RWPE2 (cell line): ENCODE measurements at regions not wholly inside any gene's neighbourhood (a gene's known extent, or its start where the extent isn't known, plus 50 kb on each side); places are given as distances from the start of the nearest gene placed in this dataset.

ENCODE experiments used
- ATAC-seq: fragments of 200-7000 bp; cut with Tn5 transposase; 3 replicates; pipeline ENCODE4 v1.9.1; 2021; ENCODE audit warnings: low read depth
- DNase-seq: peaks from one replicate; pipeline ENCODE4 v3.0.0-alpha.2; 2020; ENCODE audit warnings: low spot score
- H3K27ac ChIP-seq: fragments of 450-650 bp; 2 replicates; pipeline ENCODE4 v1.5.1; 2017; ENCODE audit warnings: mild to moderate bottlenecking; ENCODE audit not compliant: poor library complexity, severe bottlenecking
- H3K27me3 ChIP-seq: fragments of 250-450 bp; sonication (Bioruptor Pico); 2 replicates; pipeline ENCODE4 v1.5.1; 2021; ENCODE audit warnings: mild to moderate bottlenecking, moderate library complexity; ENCODE audit not compliant: insufficient read depth, poor library complexity, severe bottlenecking
- H3K36me3 ChIP-seq: fragments of 250-450 bp; sonication (Bioruptor Pico); 2 replicates; pipeline ENCODE4 v1.5.1; 2020; ENCODE audit warnings: low read depth, mild to moderate bottlenecking, moderate library complexity
- H3K4me1 ChIP-seq: fragments of 250-450 bp; sonication (Bioruptor Pico); 2 replicates; pipeline ENCODE4 v1.5.1; 2021; ENCODE audit warnings: mild to moderate bottlenecking, moderate library complexity; ENCODE audit not compliant: insufficient read depth, poor library complexity, severe bottlenecking
- H3K4me3 ChIP-seq: fragments of 250-450 bp; sonication (Bioruptor Pico); 2 replicates; pipeline ENCODE4 v1.5.1; 2021; ENCODE audit warnings: mild to moderate bottlenecking, moderate library complexity; ENCODE audit not compliant: severe bottlenecking
- H3K9me3 ChIP-seq: fragments of 250-450 bp; sonication (Bioruptor Pico); 2 replicates; pipeline ENCODE4 v1.5.1; 2021; ENCODE audit warnings: mild to moderate bottlenecking, moderate library complexity; ENCODE audit not compliant: severe bottlenecking
- CTCF ChIP-seq: fragments of 450-650 bp; IDR thresholded peaks from one replicate; pipeline ENCODE4 v1.5.1; 2017; ENCODE audit warnings: mild to moderate bottlenecking, moderate library complexity; ENCODE audit not compliant: poor library complexity, severe bottlenecking

- ATAC-seq (no peak), DNase-seq (no peak)
- no peaks in the 10 kb centered on the region for H3K9me3 ChIP-seq
- no peak for TF ChIP-seq CTCF
- H3K27me3 ChIP-seq: peaks cover 13% of the 10 kb centered on the region
- H3K4me3 ChIP-seq: no peak overlapping the region
- H3K36me3 ChIP-seq: no peaks in the 10 kb centered on the region
- no peak overlapping the region for H3K27ac ChIP-seq
- no peaks in the 10 kb centered on the region for H3K4me1 ChIP-seq
These were observed 51.4 kb upstream of the TMEM132E start for GRCh38 chr17:34527908-34528470.

DNA sequence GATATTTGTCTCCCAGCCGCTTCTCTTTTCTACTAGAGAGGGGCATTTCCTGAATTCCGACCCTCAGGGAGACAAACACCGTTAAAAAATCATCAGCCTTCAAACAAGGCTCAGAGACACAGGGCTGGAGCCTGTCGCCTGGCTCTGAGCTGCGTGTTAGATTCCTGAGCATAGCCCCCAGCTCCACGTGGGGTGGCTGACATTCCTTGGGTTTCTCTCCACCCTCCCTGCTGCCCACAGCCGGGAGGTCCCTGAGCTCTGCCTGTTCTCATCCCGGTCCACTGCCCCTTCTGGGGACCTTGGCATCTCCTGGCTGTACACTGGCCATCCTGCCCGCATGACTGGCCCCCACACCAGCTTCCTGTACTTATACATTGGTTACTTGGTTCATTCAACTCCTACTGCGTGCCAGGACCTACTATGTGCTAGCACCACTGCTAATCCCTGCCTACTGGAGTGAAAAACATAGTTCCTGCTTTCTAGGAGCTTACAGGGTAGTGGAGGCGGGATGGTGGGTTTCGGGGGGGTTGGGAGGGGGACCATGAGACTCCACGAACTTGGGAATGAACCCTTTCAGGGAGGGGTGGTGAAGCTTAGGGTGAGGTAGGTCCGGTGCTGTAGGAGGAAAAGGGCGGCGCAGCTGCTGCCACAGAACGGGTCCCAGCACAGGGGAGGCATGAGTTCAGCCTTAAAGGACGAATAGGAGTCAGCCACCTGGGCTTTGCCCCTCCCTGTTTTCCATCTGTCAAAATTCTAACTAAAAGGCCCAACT lies 52.1 kb upstream of the TMEM132E start:
- Histone ChIP-seq H3K36me3 (no peaks in the 10 kb centered on the region), H3K27me3 (peaks cover 13% of the 10 kb centered on the region), H3K27ac (no peak overlapping the region), H3K4me3 (no peak overlapping the region), H3K9me3 (no peaks in the 10 kb centered on the region), H3K4me1 (no peaks in the 10 kb centered on the region)
- ATAC-seq (no peak), DNase-seq (no peak)
- TF ChIP-seq CTCF: no peak

DNA sequence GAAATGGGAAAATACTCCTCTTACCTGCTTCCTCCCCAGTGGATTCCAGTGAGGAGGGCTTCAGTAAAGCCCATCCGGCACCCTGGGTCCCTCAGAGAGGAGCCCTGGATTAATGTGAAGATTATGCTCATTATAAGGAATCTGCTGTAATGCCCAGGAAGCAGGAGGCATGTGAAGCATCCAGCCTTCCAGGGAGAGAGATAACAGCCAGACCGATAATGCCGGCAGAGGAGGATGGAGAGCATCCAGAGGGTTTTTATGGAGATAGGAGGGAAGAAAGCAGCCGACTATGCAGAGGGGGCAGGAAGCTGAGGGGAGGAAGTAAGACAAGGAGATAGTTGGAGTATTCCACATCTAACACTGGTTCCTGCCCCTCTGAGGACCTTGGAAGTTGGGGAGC lies 53.7 kb upstream of the TMEM132E start:
- no peak overlapping the region for H3K27ac ChIP-seq
- no peaks in the 10 kb centered on the region for H3K36me3 ChIP-seq
- DNase-seq (no peak), ATAC-seq (no peak)
- TF ChIP-seq CTCF: no peak
- H3K9me3 ChIP-seq: no peaks in the 10 kb centered on the region
- H3K27me3 ChIP-seq: peaks cover 13% of the 10 kb centered on the region
- no peaks in the 10 kb centered on the region for H3K4me1 ChIP-seq
- H3K4me3 ChIP-seq: no peak overlapping the region

GRCh38 chr17:34521955-34522354 lies 57.4 kb upstream of the TMEM132E start:
- H3K27me3 ChIP-seq: no peaks in the 10 kb centered on the region
- H3K9me3 ChIP-seq: no peaks in the 10 kb centered on the region
- no peak overlapping the region for H3K27ac ChIP-seq
- DNase-seq (no peak), ATAC-seq (no peak)
- no peaks in the 10 kb centered on the region for H3K36me3 ChIP-seq
- no peak for TF ChIP-seq CTCF
- no peaks in the 10 kb centered on the region for H3K4me1 ChIP-seq
- H3K4me3 ChIP-seq: no peak overlapping the region

DNA sequence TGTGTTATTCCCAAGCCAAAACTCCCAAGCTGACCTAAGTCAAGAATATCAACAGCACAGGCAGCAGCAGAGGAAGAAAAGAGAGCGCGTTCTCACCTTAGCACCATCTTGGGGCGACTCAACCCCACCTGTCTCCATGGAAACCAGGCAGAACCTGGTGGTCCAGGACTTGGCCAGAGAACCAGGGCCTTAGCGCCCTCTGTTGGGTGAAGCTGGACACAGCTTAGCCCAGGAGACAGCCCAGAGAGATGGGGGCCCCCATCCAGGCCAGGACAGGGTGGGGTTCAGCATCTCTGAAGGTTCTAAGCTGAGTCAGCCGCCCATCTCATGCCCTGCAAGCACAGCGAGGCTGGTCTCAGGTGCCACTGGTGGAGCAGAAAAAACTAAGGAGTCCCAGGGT lies 60.1 kb upstream of the TMEM132E start:
- ATAC-seq (no peak), DNase-seq (no peak)
- no peak for TF ChIP-seq CTCF
- H3K36me3 ChIP-seq: no peaks in the 10 kb centered on the region
- H3K9me3 ChIP-seq: no peaks in the 10 kb centered on the region
- H3K27ac ChIP-seq: no peak overlapping the region
- peaks cover 3% of the 10 kb centered on the region for H3K27me3 ChIP-seq
- H3K4me1 ChIP-seq: no peaks in the 10 kb centered on the region
- no peak overlapping the region for H3K4me3 ChIP-seq
